Skin epidermis (tissue), 12 donors: ENCODE measurements at regions not wholly inside any gene's neighbourhood (a gene's known extent, or its start where the extent isn't known, plus 50 kb on each side); places are given as distances from the start of the nearest gene placed in this dataset.
"Not testable (repeated sequence)": the region's sequence is repeated elsewhere in the genome, so short reads cannot be mapped to it uniquely, and the experiment has no call there.

Experiments
- H3K27ac ChIP-seq, 21 experiments: fragments of 200-600 bp; sonication (generic) in 11 of 21; one replicate each; pipeline ENCODE4 v1.5.0; 2020; ENCODE audit warnings: mild to moderate bottlenecking in 3 of 21, inconsistent platforms in 2 of 21, moderate library complexity in 2 of 21
- H3K4me3 ChIP-seq, 7 experiments: fragments of 200-600 bp; sonication (generic) in 2 of 7; one replicate each; pipeline ENCODE4 v1.5.0; 2020; ENCODE audit warnings: inconsistent platforms in 2 of 7, mild to moderate bottlenecking in 2 of 7, moderate library complexity in 1 of 7

GRCh38 chr6:5899216-5900045 is 107.3 kb downstream of the NRN1 start:
- no peak overlapping the region for H3K4me3 ChIP-seq
- peak overlapping the region in 1 of 21 experiments; percentile 22 for H3K27ac ChIP-seq

GRCh38 chr6:5898563-5898962 is 108.2 kb downstream of the NRN1 start:
- Histone ChIP-seq H3K4me3 (no peak overlapping the region), H3K27ac (no peak overlapping the region)

GRCh38 chr6:5898102-5898501 is 108.6 kb downstream of the NRN1 start:
- Histone ChIP-seq H3K27ac (no peak overlapping the region), H3K4me3 (no peak overlapping the region)

- Histone ChIP-seq H3K27ac (no peak overlapping the region), H3K4me3 (no peak overlapping the region)
These were observed 110.1 kb downstream of the NRN1 start for GRCh38 chr6:5896476-5897200.

- Histone ChIP-seq H3K27ac (no peak overlapping the region), H3K4me3 (no peak overlapping the region)
These were observed 112.4 kb downstream of the NRN1 start for GRCh38 chr6:5894357-5894756.

GRCh38 chr6:5893295-5893694 is 113.4 kb downstream of the NRN1 start:
- Histone ChIP-seq H3K27ac (no peak overlapping the region), H3K4me3 (no peak overlapping the region)

- Histone ChIP-seq H3K27ac (peak overlapping the region in 7 of 21 experiments; percentile 1 to 81 (median 40)), H3K4me3 (peak overlapping the region in 4 of 7 experiments; percentile 26 to 34 (median 30))
These were observed 114.1 kb downstream of the NRN1 start for GRCh38 chr6:5892669-5893068.

GRCh38 chr6:5878792-5879191 is 127.9 kb downstream of the NRN1 start:
- Histone ChIP-seq H3K4me3 (no peak overlapping the region), H3K27ac (no peak overlapping the region)

- Histone ChIP-seq H3K4me3 (no peak overlapping the region), H3K27ac (no peak overlapping the region)
These were observed 130.6 kb downstream of the NRN1 start for GRCh38 chr6:5876076-5876475.

GRCh38 chr6:5873976-5874375 is 132.7 kb downstream of the NRN1 start:
- H3K4me3 ChIP-seq, H3K27ac ChIP-seq: not testable (repeated sequence)

GRCh38 chr6:5871296-5871695 is 135.4 kb downstream of the NRN1 start:
- no peak overlapping the region for H3K27ac ChIP-seq

GRCh38 chr6:5869676-5870075 is 137.0 kb downstream of the NRN1 start:
- H3K4me3 ChIP-seq: no peak overlapping the region
- peak overlapping the region in 3 of 21 experiments; percentile 20 to 62 (median 32) for H3K27ac ChIP-seq

More at GRCh38 chr6:5871296-5871695, 135.4 kb downstream of the NRN1 start:
- no peak overlapping the region for H3K4me3 ChIP-seq

GRCh38 chr6:5869261-5869660 is 137.5 kb downstream of the NRN1 start:
- Histone ChIP-seq H3K4me3 (no peak overlapping the region), H3K27ac (peak overlapping the region in 3 of 21 experiments; percentile 2 to 62 (median 20))

GRCh38 chr6:5866547-5867051 is 140.1 kb downstream of the NRN1 start:
- peak overlapping the region in 3 of 7 experiments; percentile 7 to 18 (median 18) for H3K4me3 ChIP-seq
- H3K27ac ChIP-seq: peak overlapping the region in 12 of 21 experiments; percentile 2 to 77 (median 48)

- H3K27ac ChIP-seq: peak overlapping the region in 4 of 21 experiments; percentile 22 to 77 (median 58)
- no peak overlapping the region for H3K4me3 ChIP-seq
These were observed 141.2 kb downstream of the NRN1 start for GRCh38 chr6:5865506-5866031.

- no peak overlapping the region for H3K4me3 ChIP-seq
- H3K27ac ChIP-seq: no peak overlapping the region
These were observed 145.9 kb downstream of the NRN1 start for GRCh38 chr6:5860849-5861248.

GRCh38 chr6:5855787-5856470 is 150.8 kb downstream of the NRN1 start:
- no peak overlapping the region for H3K27ac ChIP-seq
- no peak overlapping the region for H3K4me3 ChIP-seq

- H3K27ac ChIP-seq: no peak overlapping the region
- no peak overlapping the region for H3K4me3 ChIP-seq
These were observed 151.8 kb downstream of the NRN1 start for GRCh38 chr6:5854899-5855298.

- Histone ChIP-seq H3K27ac (no peak overlapping the region), H3K4me3 (peak overlapping the region; percentile 17 to 44 (median 28))
These were observed 155.4 kb downstream of the NRN1 start for GRCh38 chr6:5851261-5851757.

GRCh38 chr6:5850848-5851255 is 155.9 kb downstream of the NRN1 start:
- H3K27ac ChIP-seq: no peak overlapping the region
- peak overlapping the region in 4 of 7 experiments; percentile 17 to 44 (median 36) for H3K4me3 ChIP-seq
